NCI-H774 (cell line): ENCODE measurements at regions not wholly inside any gene's neighbourhood (a gene's known extent, or its start where the extent isn't known, plus 50 kb on each side); places are given as distances from the start of the nearest gene placed in this dataset.

Experiments
- DNase-seq: peaks from one replicate; lab custom pipeline; 2025; lab: John Stamatoyannopoulos, UW

DNA sequence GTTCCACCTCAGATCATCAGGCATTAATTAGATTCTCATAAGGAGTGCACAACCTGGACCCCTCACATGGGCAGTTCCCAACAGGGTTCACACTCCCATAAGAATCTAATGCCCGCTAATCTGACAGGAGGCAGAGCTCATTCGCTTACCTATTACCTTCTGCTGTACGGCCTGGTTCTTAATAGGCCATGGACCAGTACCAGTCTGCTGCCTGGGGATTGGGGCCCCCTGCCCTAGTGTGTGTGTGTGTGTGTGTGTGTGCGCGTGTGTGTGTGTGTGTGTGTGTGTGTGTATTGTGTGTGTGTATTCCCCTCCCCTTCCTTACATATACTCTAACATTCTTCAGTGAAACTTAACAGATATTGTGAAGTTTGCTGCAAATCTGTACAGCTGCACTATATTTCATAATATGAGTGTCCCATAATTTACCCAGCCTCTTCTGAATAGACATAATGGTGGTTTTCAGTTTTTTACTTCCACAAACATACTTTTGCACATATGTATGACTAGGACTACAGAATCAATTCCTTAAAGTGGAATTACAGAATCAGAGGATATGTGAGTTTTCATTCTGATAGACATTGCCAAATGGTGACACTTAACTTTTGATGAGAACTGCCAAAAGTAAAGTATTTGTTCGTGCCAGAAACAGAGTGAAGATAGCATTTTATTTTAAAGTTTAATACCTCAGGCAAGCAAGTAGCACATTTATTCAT lies 205.2 kb upstream of the EEA1 start:
- no peak for DNase-seq

DNA sequence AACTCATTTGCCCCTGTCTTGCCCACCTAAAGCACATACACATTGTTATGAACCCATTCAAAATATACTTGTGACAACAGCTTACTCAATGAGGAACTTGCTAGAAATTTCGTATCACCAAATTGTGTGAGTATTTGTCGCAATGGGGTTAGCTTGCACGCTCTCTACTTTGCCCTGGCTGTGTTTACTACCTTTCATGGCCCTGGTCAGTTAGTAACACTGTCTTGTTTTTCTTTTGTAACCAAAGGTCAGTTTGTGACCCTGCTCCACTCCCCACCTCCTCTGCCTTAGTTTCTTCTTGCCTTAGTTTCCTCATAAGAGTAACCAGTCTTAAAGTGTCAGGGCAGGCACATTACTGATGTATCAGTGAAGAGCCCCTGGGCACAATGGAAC lies 205.8 kb upstream of the EEA1 start:
- DNase-seq = no peak

DNA sequence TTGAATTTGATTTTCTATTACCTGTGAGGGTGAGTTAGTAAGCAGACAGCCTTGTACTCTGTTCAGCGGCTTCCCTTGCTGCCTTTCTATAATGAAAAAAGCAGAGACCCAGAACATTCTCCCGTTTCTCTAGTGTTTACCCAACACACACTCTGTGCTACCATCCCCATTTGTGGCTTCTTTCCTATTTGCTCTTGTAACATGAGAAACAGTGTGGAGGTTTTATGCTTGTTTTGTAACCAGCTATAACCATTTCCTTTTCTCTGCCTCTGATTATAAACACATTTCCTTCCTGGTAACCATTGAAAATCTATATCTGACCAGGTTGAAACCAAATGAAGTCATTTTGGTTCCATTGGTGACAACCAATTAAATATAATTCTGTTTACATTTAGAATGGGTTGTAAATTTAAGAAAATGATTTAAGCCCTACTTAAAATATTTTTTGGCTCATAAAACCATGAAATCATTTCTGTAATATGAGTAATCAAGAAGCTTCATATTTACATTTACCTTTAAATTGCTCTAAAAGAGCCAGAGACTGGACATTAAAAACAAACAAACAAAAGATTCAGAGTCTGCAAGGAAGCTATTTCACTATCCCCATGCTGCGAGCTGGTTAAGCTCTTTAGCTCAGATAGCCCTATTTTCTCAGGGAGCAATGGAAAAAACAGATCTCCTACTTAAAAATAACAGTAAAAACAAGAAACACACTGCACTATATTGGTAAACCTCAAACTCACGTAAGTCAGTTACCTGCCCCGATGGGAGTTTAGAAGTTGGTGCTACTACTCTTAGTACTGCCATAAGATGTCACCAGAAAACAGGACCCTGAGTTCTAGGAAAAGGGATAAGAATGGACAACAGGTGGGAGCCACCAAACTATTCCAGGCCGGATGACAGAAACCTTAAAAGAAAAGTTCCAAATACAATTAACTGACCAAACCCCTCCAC lies 206.5 kb upstream of the EEA1 start:
- DNase-seq = peak; percentile 83

DNA sequence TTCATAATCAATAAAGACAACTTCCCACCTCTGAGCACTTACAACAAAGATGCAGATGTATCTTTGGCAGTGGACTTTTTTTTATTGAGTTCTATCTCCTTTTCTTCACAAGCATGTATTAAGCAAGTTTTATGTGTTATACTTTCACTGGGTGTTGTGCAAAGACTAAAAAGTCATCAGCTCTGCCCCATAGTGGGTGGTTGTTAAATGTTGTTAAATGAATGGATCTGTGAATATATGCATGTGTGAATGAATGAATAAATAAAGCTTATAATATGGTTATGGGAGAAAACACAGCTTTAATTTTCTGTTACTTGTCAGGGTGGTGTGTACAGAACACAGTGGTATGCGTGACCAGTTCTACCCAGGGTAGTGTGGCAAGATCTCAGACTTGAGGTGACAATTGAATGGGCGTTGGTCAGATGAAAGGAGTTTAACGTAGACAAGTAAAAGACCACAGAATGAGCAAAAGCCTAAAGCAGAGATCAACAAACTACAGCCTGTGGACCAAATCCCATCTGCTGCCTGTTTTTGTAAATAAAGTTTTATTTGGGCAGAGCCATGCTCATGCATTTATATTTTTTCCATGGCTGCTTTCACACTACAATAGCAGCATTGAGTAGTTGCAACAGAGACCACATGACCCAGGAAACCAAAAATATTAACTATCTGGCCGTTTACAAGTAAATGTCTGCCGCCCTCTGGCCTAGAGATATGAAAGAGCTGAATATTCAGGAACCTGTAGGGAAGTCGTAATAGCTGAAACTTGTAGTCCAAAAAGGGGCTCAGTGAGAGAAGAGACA lies 207.4 kb upstream of the EEA1 start:
- DNase-seq = no peak

DNA sequence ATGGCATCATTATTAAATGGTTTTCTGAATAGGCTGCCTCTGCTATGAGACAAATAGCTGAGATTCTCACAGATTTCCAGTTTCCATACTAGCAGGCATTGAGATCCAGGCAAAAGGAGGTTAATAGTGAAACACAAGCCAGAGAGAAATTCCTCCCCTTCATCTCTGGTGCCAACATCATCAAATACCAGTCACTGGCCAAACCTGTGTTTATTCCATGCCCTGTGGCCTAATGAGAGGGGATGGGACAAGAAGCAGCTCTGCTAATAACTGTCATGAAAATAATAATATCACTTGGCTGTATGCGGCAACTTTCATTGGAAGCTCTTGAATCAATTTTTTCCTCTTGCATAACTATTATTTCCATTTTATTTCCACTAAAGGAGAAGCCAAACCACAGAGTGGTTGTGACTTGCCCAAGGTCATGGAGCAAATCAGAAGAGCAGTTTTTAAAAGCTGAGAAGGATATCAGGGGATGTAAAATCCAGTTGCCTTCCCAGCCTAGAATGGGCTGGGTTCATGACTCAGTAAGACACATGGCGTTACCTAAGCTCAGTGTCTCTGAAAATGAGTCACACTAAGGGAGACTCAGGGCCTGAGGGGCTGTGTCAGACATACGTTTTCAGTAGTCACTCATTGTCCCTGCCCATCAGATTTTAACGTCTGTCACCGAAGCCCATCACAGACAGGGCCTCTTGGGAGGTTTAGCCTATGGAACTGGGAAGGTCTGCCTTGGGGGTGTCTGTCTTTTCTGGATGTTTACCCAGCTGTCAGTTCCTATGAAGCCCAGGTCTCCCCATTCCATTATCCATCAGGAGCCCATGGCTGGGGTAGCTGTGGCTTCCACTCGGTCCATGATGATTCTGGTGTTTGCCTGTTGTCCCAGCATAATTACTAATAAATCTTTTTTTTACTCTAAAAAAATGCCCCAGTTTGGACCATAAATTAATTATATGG lies 208.8 kb upstream of the EEA1 start:
- DNase-seq = no peak

DNA sequence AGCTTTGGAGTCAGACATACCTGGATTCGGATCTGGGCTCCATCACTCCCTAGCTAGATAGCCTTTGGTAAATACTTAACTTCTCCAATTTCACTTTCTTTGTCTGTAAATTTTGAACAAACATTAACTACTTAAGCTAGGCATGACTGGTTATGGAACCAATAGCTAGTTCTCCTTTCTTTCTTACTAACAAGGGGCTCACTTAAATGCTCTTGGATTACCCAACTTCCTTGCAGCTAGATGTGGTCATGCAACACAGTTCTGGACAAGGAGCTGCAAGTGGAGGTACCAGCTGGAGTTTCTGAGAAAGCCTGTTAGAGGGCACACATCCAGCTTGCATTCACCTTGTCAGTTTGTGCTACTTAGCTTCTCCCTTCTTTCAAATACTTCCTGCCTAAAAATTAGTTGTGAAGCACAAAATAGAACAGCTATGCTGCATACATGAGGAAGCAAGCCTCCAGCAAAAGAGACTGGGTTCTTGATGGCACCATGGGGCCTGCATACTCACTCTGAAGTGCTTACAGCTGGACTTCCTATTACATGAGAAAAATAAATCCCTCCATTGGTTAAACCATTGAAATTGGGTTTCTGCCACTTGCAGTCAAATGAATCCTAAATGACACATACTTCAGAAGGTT lies 210.1 kb upstream of the EEA1 start:
- DNase-seq = no peak

DNA sequence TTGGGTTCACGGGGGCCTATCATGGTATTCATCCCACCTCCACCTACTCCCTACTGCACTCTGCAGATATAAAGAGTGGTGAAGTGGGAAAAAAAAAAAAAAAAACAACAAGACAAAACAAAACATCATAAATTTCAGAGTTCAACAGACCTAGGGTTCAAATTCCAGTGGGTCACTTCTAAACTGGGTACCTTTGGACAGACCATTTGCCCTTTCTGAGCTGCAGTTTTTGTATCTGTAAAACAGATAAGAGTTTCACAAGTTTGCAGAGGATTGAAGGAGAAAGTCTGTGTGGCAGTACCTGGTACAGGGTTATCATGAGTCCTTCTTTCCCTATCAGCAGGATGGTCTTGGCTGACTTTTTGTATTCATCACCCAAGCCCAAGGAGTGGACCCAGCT lies 211.2 kb upstream of the EEA1 start:
- no peak for DNase-seq

DNA sequence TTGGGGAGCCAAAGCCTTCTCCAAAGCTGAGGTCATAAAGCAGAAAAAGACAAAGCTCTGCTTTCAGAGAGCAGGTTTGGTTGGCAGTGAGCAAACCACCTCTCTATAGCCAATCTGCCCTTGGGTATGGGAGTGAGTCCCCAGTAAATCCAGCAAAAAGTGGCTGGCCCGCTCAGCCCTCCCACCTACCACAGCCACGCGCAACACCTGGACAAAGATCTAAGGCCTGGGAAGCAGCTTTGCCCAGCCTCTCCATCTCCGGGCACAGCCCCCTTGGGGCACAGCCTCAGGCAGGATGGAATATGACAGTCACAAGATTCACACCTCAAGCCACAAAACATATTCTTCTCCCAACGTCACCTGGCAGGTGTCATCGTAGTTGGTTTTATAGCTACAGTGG lies 211.7 kb upstream of the EEA1 start:
- DNase-seq = no peak

DNA sequence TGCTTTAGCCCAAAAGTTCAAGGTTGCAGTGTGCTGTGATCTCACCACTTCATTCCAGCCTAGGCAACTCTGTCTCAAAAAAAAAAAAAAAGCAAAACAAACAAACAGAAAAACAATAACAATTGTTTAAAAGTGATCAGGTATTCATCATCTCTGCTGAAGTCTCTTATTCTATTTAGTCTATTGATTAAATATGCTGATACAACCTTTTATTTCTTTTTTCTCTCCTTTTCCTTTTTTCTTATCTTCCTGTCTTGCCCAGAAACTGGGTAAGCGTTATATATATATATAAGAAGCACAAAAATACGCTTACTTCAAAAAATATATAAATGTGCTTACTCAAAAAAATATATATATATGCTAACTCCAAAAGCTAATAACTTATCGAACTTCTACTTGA lies 213.8 kb upstream of the EEA1 start:
- no peak for DNase-seq

DNA sequence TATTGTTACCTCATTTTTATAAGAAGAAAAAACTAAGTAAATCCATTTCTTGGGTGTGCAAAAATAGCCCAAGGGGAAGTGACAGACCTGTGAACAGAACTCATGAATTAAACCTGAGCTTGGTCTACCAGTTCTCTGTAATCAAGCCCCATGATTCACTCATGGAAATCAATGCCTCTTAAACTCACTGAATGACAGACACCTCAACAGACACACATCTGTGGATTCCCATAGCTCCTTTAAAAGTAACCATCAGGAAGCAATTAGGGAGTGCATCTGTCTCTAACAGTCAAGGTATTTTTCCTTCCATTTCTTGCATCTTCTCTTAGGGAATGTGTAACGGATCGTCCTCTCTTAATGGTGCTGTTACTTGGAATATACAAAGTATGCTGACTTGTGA lies 215.0 kb upstream of the EEA1 start:
- DNase-seq = no peak

DNA sequence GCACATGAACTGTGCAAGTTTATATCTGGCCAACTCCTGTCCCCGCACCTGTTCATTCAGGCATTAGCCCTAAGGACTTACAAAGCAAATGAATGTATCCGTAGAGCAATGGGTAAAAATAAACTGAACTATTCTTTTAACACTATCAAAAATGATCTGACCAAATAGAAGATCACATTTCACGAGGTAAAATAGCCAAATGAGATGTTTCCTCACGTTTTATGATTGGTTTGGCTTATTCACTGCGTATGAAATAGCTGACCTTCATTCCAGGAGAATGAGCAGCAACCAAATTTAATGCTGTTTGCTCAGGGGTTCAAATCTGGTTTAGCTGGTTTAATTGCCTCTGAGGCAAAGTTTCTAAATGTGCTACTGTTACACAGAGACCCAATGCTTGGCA lies 216.0 kb upstream of the EEA1 start:
- DNase-seq = peak; percentile 62

DNA sequence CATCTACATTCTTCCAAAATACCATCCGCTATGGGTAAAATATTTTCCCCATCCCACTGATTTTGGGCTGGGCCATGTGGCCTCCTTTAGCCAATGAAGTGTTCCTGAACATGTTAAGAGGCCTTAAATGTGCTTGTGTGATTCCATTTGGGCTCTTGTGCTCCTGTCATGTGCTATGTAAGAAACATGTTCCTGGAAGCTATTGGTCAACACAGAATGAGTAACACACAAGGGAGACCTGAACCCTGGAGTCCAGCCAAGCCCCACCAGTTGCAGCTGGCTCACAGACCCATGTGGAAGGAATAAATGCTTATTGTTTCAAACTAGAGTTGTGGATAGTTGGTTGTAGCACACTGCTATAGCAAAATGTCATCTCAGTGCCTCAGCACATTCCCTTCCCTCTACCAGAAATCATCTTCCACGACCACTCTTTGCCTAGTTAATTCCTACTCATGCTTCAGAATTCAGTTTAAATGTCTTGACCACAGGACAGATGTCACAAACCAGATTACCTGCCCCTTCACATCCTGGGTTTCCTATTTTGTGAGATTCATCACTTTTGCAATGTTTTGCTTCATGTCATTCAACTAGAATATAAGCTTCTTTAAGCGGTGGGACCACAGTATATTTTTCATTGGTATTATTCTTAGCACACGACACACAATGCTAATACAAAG lies 217.3 kb upstream of the EEA1 start:
- DNase-seq = no peak

DNA sequence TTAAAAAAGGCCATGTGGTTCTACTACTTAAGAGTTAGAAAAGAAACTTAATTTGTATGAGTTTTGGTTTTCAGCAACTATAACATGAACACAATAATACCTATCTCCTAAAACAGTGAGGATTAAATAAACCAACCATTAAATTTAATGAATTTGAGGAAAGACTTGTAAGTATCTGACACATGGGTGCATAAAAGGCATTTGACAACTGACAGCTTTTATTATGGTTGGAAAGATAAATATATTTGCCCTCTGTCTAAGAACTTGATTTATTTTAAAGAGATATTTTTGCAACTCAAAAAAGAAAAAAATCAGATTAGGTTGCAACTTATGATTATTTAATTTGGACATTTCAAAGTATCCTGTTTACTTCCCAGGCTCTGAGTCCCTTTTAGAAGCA lies 217.9 kb upstream of the EEA1 start:
- no peak for DNase-seq

DNA sequence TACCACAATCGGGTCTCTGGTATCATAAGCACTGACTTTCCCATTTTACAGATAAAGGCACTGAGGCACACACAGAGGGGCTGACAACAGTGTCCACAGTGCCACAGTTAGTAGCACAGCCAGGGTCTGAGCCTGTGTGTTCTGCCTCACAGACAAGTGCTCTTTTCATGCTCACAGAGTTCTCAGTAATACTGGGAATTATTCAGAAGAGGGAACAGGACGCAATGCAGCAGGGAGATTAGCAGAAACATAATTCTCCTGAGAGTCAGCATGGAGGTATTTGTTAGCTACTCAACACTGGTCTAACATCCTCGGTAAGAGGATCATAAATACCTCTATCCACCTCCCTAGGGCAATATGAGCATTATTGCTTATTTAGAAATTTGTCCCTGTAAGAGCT lies 219.3 kb upstream of the EEA1 start:
- no peak for DNase-seq

DNA sequence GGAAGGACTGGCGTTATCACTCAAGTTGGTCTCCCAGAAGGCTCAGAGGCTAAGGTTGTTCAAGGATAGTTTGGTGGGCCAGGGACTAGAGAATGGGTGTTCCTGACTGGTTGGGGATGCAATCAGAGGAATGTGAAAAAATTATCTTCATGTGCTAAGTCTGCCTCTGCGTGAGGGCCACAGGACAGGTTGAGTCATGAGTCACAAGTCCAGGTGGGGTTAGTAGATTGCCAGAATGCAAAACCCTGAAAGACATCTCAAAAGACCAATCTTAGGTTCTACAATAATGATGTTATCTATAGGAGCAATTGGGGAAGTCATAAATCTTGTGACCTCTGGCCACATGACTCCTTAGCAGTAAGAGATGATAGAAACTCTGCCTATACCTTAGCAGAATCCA lies 220.1 kb upstream of the EEA1 start:
- no peak for DNase-seq

DNA sequence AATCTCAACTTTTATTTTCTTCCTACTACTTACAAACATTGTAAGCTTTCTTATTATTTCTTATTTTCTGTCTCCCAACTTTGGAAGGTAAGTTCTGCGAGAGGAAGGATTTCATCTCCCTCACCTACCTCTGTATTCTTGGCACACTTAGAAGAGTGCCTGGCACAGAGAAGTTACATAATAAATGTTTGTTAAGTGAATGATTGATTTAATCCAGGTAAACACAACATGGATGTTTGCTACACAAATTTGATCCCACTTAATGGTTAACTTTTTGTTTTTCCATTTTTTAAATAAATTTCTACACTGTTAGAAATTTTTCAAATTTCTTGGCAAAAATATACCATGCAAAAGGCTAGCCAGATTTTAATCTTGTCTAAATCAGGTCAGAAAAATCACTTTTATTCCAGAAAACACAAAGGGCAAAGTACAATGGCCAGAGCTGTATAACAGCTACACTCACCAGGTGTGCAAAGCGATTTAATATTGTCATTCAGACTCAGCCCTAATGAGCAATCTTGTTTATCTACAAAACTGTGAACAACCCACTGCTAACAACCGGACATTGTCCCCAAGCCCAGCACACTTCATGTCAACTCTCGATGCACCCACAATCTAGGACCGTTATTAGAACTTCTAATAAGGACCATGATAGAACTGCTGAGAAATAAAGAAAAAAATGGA lies 222.1 kb upstream of the EEA1 start:
- peak; percentile 38 for DNase-seq

DNA sequence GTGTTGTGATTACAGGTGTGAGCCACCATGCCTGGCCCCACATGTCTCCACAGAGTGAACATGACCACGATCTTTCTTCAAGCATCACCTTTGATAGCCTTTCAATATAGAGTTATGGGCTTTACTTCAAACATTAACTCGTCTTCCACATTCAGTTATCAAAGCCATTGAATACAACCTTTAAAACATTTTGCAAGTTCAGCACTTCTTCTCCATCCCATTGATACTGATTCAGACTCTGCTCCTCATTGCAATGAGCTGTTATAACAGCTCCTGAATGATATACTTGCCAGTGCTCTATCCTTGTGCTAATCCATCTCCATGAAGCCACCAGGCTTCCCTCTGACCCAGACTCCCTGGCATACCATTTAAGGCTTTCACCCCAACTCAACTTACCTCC lies 223.5 kb upstream of the EEA1 start:
- no peak for DNase-seq

DNA sequence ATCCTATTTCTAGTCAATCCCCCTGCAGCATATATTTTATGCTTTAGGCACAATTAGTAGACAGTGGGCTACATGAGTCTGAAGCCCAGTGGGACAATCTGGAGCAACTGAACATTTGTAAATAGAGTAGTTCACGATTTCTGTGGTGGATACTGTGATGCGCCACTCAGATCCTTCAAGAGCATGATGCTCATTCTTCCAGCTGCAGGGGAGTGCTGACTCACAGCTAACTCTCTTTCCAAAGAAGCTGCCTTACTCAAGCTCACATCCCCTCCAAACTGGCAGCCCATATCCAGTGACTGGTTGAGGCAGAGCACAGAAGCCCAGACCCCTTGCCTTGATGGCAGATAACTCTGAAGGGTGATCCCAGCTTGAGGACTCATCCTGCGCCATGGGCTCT lies 224.2 kb upstream of the EEA1 start:
- DNase-seq = no peak

DNA sequence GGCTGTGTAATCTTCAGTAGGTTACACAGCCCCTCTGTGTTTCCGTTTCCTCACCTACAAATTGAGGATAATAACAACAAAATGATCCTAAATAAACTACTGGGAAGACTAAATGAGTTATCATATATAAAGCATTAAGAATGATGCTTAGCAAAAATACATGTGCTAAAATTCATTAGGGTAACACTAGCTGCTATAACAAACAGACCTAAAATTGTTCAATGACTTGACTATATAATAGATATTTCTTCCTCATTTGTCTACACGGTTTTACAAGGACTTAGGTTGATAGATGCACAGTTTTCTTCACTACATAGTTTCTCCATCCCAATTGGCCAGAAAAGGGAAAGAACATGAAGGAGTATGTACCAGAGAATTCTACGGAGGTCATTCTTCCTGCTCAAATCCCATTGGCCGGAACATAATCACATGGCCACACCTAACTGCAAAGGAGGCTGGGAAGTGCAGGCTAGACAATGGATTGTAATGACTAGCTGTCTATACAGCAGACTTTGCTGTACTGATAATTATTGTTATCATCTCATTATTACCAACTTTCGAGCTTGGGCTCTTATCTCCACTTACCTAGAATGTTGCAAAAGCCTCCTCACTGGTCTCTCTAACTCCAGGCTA lies 223.5 kb upstream of the NUDT4 start:
- no peak for DNase-seq
